ENCODE measurements at regions not wholly inside any gene's neighbourhood (a gene's known extent, or its start where the extent isn't known, plus 50 kb on each side); places are given as distances from the start of the nearest gene placed in this dataset.

- H3K4me3 ChIP-seq = no peak overlapping the region
- H3K4me2 ChIP-seq = no peak overlapping the region
- no peaks in the 10 kb centered on the region for H3K9me2 ChIP-seq (ENCODE audit: insufficient read depth)
- Mint-ChIP-seq H3K36me3 (ENCODE audit: low read depth) (no peaks in the 10 kb centered on the region), H3K4me3 (no peak overlapping the region), H3K27me3 (ENCODE audit: insufficient read depth, low read depth, poor library complexity) (no peaks in the 10 kb centered on the region), H3K4me1 (no peaks in the 10 kb centered on the region), H3K27ac (no peak overlapping the region), H3K9me3 (no peaks in the 10 kb centered on the region)
- H3K79me2 ChIP-seq (replicated peaks; ENCODE audit: insufficient read depth) = no peaks in the 10 kb centered on the region
- H3K27ac ChIP-seq (ENCODE audit: low read depth) = no peak overlapping the region
- no peaks in the 10 kb centered on the region for H3K27me3 ChIP-seq (ENCODE audit: insufficient read depth)
- no peaks in the 10 kb centered on the region; the same call in 1 of the 2 replicates for H3K36me3 ChIP-seq (ENCODE audit: insufficient read depth)
- no peaks in the 10 kb centered on the region for H4K20me1 ChIP-seq (replicated peaks; ENCODE audit: insufficient read depth)
- no peaks in the 10 kb centered on the region for H3F3A ChIP-seq (replicated peaks; ENCODE audit: low read depth)
- H3K4me1 ChIP-seq (ENCODE audit: insufficient read depth) = no peaks in the 10 kb centered on the region
- ATAC-seq (no peak), DNase-seq (ENCODE audit: low spot score) (peak; percentile 16)
- TF ChIP-seq ZNF114 (CRISPR knock-in tag; IDR thresholded peaks at IDR 0.05) (no peak), ZNF331 (CRISPR knock-in tag; IDR thresholded peaks at IDR 0.05; ENCODE audit: low read depth) (no peak)
- peak overlapping the region; percentile 38; the same call in 1 of the 2 replicates for H2AFZ ChIP-seq
These were observed 223.1 kb downstream of the FGFR2 start for GRCh38 chr10:121375172-121375571.

- Histone ChIP-seq H3K36me3 (ENCODE audit: insufficient read depth) (no peaks in the 10 kb centered on the region; the same call in 1 of the 2 replicates), H3K79me2 (replicated peaks; ENCODE audit: insufficient read depth) (no peaks in the 10 kb centered on the region), H3K27ac (ENCODE audit: low read depth) (no peak overlapping the region), H3F3A (replicated peaks; ENCODE audit: low read depth) (no peaks in the 10 kb centered on the region), H3K4me3 (no peak overlapping the region), H2AFZ (peak overlapping the region; percentile 66), H3K4me1 (ENCODE audit: insufficient read depth) (no peaks in the 10 kb centered on the region), H3K9me2 (ENCODE audit: insufficient read depth) (no peaks in the 10 kb centered on the region), H3K4me2 (no peak overlapping the region), H3K27me3 (ENCODE audit: insufficient read depth) (no peaks in the 10 kb centered on the region), H4K20me1 (replicated peaks; ENCODE audit: insufficient read depth) (no peaks in the 10 kb centered on the region)
- H3K9me3 Mint-ChIP-seq = peaks cover 20% of the 10 kb centered on the region
- H3K4me3 Mint-ChIP-seq = no peak overlapping the region
- H3K36me3 Mint-ChIP-seq (ENCODE audit: low read depth) = peaks cover 13% of the 10 kb centered on the region
- ATAC-seq (no peak), DNase-seq (ENCODE audit: low spot score) (no peak)
- H3K27me3 Mint-ChIP-seq (ENCODE audit: insufficient read depth, low read depth, poor library complexity) = no peaks in the 10 kb centered on the region
- no peaks in the 10 kb centered on the region for H3K4me1 Mint-ChIP-seq
- H3K27ac Mint-ChIP-seq = no peak overlapping the region
- TF ChIP-seq EZH2phosphoT487 (IDR thresholded peaks at IDR 0.05; ENCODE audit: unreplicated experiment) (no peak), CTCF (conservative IDR thresholded peaks at IDR 0.05; ENCODE audit: low read depth in 2 of 2) (no peak), REST (IDR thresholded peaks at IDR 0.05; ENCODE audit: unreplicated experiment) (no peak), ZNF114 (CRISPR knock-in tag; IDR thresholded peaks at IDR 0.05) (no peak), ETS1 (IDR thresholded peaks at IDR 0.05) (no peak), EZH2 (IDR thresholded peaks at IDR 0.05; ENCODE audit: low read depth, unreplicated experiment) (no peak), ZNF331 (CRISPR knock-in tag; IDR thresholded peaks at IDR 0.05; ENCODE audit: low read depth) (no peak), STAT1 (IDR thresholded peaks at IDR 0.05; ENCODE audit: unreplicated experiment) (no peak)
These were observed 219.9 kb downstream of the FGFR2 start for GRCh38 chr10:121378251-121378801.

All from GM23338 (cell line).